ENCODE measurements at regions not wholly inside any gene's neighbourhood (a gene's known extent, or its start where the extent isn't known, plus 50 kb on each side); places are given as distances from the start of the nearest gene placed in this dataset.
"Not testable (repeated sequence)": the region's sequence is repeated elsewhere in the genome, so short reads cannot be mapped to it uniquely, and the experiment has no call there.

- DNase-seq, result no peak
Observed at GRCh38 chr11:129702410-129703398, 112.9 kb upstream of the TMEM45B start.

GRCh38 chr11:129703846-129704245, 111.8 kb upstream of the TMEM45B start:
- DNase-seq, result no peak

GRCh38 chr11:129704831-129705230, 110.8 kb upstream of the TMEM45B start:
- DNase-seq, result no peak

GRCh38 chr11:129705341-129705740, 110.3 kb upstream of the TMEM45B start:
- no peak for DNase-seq

- no peak for DNase-seq
Observed at GRCh38 chr11:129705933-129706332, 109.7 kb upstream of the TMEM45B start.

- no peak for DNase-seq
Observed at GRCh38 chr11:129709801-129710398, 105.7 kb upstream of the TMEM45B start.

GRCh38 chr11:129710423-129710822, 105.2 kb upstream of the TMEM45B start:
- DNase-seq, result no peak

GRCh38 chr11:129711760-129712159, 103.9 kb upstream of the TMEM45B start:
- no peak for DNase-seq

GRCh38 chr11:129712486-129713240, 103.0 kb upstream of the TMEM45B start:
- DNase-seq, result not testable (repeated sequence)

- DNase-seq, result no peak
Observed at GRCh38 chr11:129719037-129719436, 96.6 kb upstream of the TMEM45B start.

- no peak for DNase-seq
Observed at GRCh38 chr11:129720156-129720555, 95.5 kb upstream of the TMEM45B start.

GRCh38 chr11:129720994-129721393, 94.7 kb upstream of the TMEM45B start:
- DNase-seq, result no peak

GRCh38 chr11:129721685-129722084, 94.0 kb upstream of the TMEM45B start:
- DNase-seq, result no peak

GRCh38 chr11:129722529-129722928, 93.1 kb upstream of the TMEM45B start:
- DNase-seq, result no peak

- DNase-seq, result no peak
Observed at GRCh38 chr11:129723146-129723760, 92.4 kb upstream of the TMEM45B start.

GRCh38 chr11:129723761-129724162, 91.9 kb upstream of the TMEM45B start:
- DNase-seq, result no peak

- no peak for DNase-seq
Observed at GRCh38 chr11:129724866-129725265, 90.8 kb upstream of the TMEM45B start.

- no peak for DNase-seq
Observed at GRCh38 chr11:129726179-129726578, 89.5 kb upstream of the TMEM45B start.

- no peak for DNase-seq
Observed at GRCh38 chr11:129728581-129728980, 87.1 kb upstream of the TMEM45B start.

GRCh38 chr11:129729216-129729615, 86.4 kb upstream of the TMEM45B start:
- no peak for DNase-seq

GRCh38 chr11:129729823-129730222, 85.8 kb upstream of the TMEM45B start:
- no peak for DNase-seq

GRCh38 chr11:129731316-129731715, 84.3 kb upstream of the TMEM45B start:
- DNase-seq, result no peak

- no peak for DNase-seq
Observed at GRCh38 chr11:129732941-129733340, 82.7 kb upstream of the TMEM45B start.
